ENCODE measurements at regions not wholly inside any gene's neighbourhood (a gene's known extent, or its start where the extent isn't known, plus 50 kb on each side); places are given as distances from the start of the nearest gene placed in this dataset.

DNA sequence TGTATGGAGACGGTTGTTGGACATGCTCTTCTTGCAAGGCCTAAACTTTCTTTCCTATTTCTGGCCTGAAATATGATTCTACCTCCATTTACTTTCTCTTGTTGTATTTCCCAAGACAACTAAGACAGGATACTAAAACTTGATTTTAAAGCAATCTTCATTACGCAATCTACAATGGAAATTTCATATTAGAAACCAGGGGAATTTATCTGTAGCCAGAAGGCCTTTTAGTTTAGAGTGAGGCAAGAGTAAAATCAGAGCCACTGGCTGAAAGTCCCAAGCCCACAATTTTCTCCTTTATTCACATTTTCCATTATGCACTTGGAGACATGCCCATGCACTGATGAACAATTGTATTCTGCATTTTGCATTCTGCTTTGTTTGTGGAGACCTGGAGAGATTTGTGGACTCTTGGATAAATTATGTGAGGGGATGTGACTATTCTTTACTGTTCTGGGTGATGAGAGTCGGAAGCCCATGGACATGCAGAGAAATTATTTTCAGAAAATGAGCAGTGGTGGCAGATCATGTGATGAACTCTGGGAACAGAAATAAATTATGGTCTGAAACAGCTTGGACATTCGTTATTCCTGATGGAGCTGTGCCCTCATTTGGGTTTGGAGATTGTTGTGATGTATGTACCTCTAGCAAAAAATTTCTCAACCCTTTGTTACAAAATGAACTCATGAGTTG is 336.8 kb downstream of the SEC16B start:
- TF ChIP-seq, protein P1, sequence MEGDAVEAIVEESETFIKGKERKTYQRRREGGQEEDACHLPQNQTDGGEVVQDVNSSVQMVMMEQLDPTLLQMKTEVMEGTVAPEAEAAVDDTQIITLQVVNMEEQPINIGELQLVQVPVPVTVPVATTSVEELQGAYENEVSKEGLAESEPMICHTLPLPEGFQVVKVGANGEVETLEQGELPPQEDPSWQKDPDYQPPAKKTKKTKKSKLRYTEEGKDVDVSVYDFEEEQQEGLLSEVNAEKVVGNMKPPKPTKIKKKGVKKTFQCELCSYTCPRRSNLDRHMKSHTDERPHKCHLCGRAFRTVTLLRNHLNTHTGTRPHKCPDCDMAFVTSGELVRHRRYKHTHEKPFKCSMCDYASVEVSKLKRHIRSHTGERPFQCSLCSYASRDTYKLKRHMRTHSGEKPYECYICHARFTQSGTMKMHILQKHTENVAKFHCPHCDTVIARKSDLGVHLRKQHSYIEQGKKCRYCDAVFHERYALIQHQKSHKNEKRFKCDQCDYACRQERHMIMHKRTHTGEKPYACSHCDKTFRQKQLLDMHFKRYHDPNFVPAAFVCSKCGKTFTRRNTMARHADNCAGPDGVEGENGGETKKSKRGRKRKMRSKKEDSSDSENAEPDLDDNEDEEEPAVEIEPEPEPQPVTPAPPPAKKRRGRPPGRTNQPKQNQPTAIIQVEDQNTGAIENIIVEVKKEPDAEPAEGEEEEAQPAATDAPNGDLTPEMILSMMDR (IDR thresholded peaks at IDR 0.05) = no peak
- TF ChIP-seq EP300 (IDR thresholded peaks at IDR 0.05) (peak in 1 of 2 donors; percentile 39), POLR2A (IDR thresholded peaks at IDR 0.05) (no peak)

All from tibial nerve (tissue), 4 donors.